ENCODE measurements at regions not wholly inside any gene's neighbourhood (a gene's known extent, or its start where the extent isn't known, plus 50 kb on each side); places are given as distances from the start of the nearest gene placed in this dataset.

DNA sequence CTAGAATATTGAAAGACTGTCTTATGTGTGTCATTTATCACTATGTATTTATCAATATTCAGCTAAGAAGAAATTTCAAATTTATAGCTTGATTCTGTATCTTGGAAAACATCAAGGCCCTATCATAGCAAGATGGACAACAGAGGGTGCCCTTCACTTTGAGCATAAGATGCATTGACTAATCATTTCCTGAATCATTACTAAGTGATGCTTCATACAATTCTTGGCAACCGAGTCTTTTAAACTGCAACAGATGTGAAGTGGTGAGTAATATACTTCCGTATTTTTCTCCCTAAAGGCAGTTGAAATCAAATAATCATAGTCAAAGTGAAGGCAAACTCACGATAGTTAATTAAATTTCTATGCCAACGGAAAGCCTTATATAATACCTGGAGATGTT is 318.6 kb upstream of the RGMB start:
- no peak for TF ChIP-seq ZFX (IDR thresholded peaks at IDR 0.05)
- TF ChIP-seq, protein P1, sequence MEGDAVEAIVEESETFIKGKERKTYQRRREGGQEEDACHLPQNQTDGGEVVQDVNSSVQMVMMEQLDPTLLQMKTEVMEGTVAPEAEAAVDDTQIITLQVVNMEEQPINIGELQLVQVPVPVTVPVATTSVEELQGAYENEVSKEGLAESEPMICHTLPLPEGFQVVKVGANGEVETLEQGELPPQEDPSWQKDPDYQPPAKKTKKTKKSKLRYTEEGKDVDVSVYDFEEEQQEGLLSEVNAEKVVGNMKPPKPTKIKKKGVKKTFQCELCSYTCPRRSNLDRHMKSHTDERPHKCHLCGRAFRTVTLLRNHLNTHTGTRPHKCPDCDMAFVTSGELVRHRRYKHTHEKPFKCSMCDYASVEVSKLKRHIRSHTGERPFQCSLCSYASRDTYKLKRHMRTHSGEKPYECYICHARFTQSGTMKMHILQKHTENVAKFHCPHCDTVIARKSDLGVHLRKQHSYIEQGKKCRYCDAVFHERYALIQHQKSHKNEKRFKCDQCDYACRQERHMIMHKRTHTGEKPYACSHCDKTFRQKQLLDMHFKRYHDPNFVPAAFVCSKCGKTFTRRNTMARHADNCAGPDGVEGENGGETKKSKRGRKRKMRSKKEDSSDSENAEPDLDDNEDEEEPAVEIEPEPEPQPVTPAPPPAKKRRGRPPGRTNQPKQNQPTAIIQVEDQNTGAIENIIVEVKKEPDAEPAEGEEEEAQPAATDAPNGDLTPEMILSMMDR (conservative IDR thresholded peaks at IDR 0.05) = no peak

GRCh38 chr5:98455665-98456064 is 317.8 kb upstream of the RGMB start:
- no peak overlapping the region for H3K27ac ChIP-seq
- TF ChIP-seq, protein P1 (conservative IDR thresholded peaks at IDR 0.05) = no peak

More for the DNA sequence above, 318.6 kb upstream of the RGMB start:
- H3K27ac ChIP-seq = no peak overlapping the region

DNA sequence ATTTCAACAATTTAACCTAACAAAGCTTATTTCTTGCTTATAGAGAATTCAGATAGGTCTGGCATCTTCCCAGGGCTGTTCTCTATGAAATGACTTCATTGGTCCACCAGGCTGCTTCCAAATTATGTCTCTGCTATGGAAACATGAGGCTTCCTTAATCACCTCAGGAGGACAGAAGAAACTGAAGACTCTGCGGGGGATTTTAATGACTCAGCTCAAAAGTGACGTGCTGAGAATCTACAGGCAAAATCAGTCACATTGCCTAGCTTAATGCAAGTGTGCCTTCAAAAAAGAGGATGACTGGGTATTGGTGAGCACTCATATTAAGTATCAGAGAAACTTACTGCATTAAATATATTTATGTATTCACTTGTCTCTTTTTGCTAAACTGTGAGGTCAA is 315.5 kb upstream of the RGMB start:
- H3K27ac ChIP-seq = no peak overlapping the region
- TF ChIP-seq, protein P1 (conservative IDR thresholded peaks at IDR 0.05) = no peak
- no peak for TF ChIP-seq ZFX (IDR thresholded peaks at IDR 0.05)

GRCh38 chr5:98458726-98459125 is 314.7 kb upstream of the RGMB start:
- TF ChIP-seq, protein P1 (conservative IDR thresholded peaks at IDR 0.05) = no peak
- TF ChIP-seq ZFX (IDR thresholded peaks at IDR 0.05) = no peak
- H3K27ac ChIP-seq = no peak overlapping the region

GRCh38 chr5:98460536-98460935 is 312.9 kb upstream of the RGMB start:
- H3K27ac ChIP-seq = no peak overlapping the region
- TF ChIP-seq, protein P1 (conservative IDR thresholded peaks at IDR 0.05) = no peak
- TF ChIP-seq ZFX (IDR thresholded peaks at IDR 0.05) = no peak

- no peak overlapping the region for H3K27ac ChIP-seq
- TF ChIP-seq ZFX (IDR thresholded peaks at IDR 0.05) = no peak
- TF ChIP-seq, protein P1 (conservative IDR thresholded peaks at IDR 0.05) = no peak
Measured at GRCh38 chr5:98461485-98461884, 312.0 kb upstream of the RGMB start.

DNA sequence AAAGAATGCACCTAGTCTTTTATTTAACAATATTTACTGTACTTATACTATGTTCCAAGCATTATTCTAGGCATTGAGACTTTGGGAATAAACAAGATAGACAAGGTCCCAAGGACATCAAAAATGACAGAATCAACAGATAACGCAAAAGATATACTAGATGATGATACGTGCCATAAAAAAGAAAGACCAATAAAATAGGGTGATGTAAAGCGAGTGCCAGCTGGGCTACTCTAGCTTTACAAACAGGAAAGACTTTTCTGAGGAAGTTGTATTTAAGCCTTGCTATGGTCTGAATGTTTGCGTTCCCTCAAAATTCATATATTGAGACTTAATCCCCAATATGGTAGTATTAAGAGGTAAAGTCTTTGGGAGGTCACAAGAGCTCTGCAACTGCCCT is 310.2 kb upstream of the RGMB start:
- TF ChIP-seq ZFX (IDR thresholded peaks at IDR 0.05) = no peak
- TF ChIP-seq, protein P1 (conservative IDR thresholded peaks at IDR 0.05) = no peak
- no peak overlapping the region for H3K27ac ChIP-seq

Data from C4-2B (cell line).